Ascending aorta (tissue), 2 donors: ENCODE measurements at regions not wholly inside any gene's neighbourhood (a gene's known extent, or its start where the extent isn't known, plus 50 kb on each side); places are given as distances from the start of the nearest gene placed in this dataset.

Experiments used
- DNase-seq, 2 donors: peaks; one replicate each; pipeline ENCODE4 v3.0.0-alpha.2; 2019; ENCODE audit warnings: low spot score in 2 of 2
- H3K27ac ChIP-seq, 2 donors: fragments of 200-600 bp; sonication (generic); one replicate each; pipeline ENCODE4 v1.5.1; 2016 to 2017; ENCODE audit warnings: mild to moderate bottlenecking in 1 of 2
- H3K27me3 ChIP-seq: fragments of 200-600 bp; sonication (generic); one replicate; pipeline ENCODE4 v1.5.1; 2017
- H3K36me3 ChIP-seq, 2 donors: fragments of 200-600 bp; sonication (generic); one replicate each; pipeline ENCODE4 v1.5.1; 2016
- H3K4me1 ChIP-seq, 2 donors: fragments of 200-600 bp; sonication (generic); one replicate each; pipeline ENCODE4 v1.5.1; 2016 to 2017; ENCODE audit warnings: mild to moderate bottlenecking in 1 of 2
- H3K4me3 ChIP-seq, 2 donors: fragments of 200-600 bp; sonication (generic); one replicate each; pipeline ENCODE4 v1.5.1; 2016 to 2017; ENCODE audit warnings: mild to moderate bottlenecking in 1 of 2
- H3K9me3 ChIP-seq, 2 donors: fragments of 200-600 bp; sonication (generic); one replicate each; pipeline ENCODE4 v1.5.1; 2016
- CTCF ChIP-seq, 3 experiments: fragments of 200-600 bp in 2 of 3; fragments of 450-650 bp in 1 of 3; sonication (generic) in 2 of 3; IDR thresholded peaks; one replicate each; pipeline ENCODE4 v1.5.1; 2016 to 2019; ENCODE audit warnings: antibody characterized with exemption in 3 of 3, mild to moderate bottlenecking in 1 of 3, moderate library complexity in 1 of 3
- intact Hi-C: fragments of 100-400 bp; cut with DNase I; formaldehyde crosslinking; loops from one replicate; pipeline ENCODE4 v1.15.1; 2023

GRCh38 chr15:94792196-94792595 lies 560.8 kb downstream of the MCTP2 start:
- H3K36me3 ChIP-seq, result no peaks in the 10 kb centered on the region
- intact Hi-C loops, result no loop called here
- H3K4me3 ChIP-seq, result no peak overlapping the region
- H3K9me3 ChIP-seq, result peaks cover 0 to 1% of the 10 kb centered on the region in 2 donors
- H3K27me3 ChIP-seq, result no peaks in the 10 kb centered on the region
- no peak for TF ChIP-seq CTCF (IDR thresholded peaks at IDR 0.05)
- no peaks in the 10 kb centered on the region for H3K4me1 ChIP-seq
- no peak overlapping the region for H3K27ac ChIP-seq
- no peak for DNase-seq

GRCh38 chr15:94793207-94793606 lies 561.8 kb downstream of the MCTP2 start:
- intact Hi-C loops, result no loop called here

GRCh38 chr15:94793641-94794040 lies 562.3 kb downstream of the MCTP2 start:
- no peaks in the 10 kb centered on the region for H3K4me1 ChIP-seq
- no peaks in the 10 kb centered on the region for H3K36me3 ChIP-seq
- no peaks in the 10 kb centered on the region for H3K27me3 ChIP-seq
- H3K27ac ChIP-seq, result no peak overlapping the region
- intact Hi-C loops, result no loop called here
- H3K9me3 ChIP-seq, result peaks cover 0 to 14% of the 10 kb centered on the region in 2 donors
- DNase-seq, result no peak
- no peak overlapping the region for H3K4me3 ChIP-seq
- TF ChIP-seq CTCF (IDR thresholded peaks at IDR 0.05), result no peak

More at GRCh38 chr15:94793207-94793606, 561.8 kb downstream of the MCTP2 start:
- Histone ChIP-seq H3K4me1 (no peaks in the 10 kb centered on the region), H3K27me3 (no peaks in the 10 kb centered on the region), H3K9me3 (peaks cover 0 to 10% of the 10 kb centered on the region in 2 donors), H3K27ac (no peak overlapping the region), H3K4me3 (no peak overlapping the region), H3K36me3 (no peaks in the 10 kb centered on the region)
- TF ChIP-seq CTCF (IDR thresholded peaks at IDR 0.05), result no peak
- DNase-seq, result no peak

- peaks cover 0 to 19% of the 10 kb centered on the region in 2 donors for H3K9me3 ChIP-seq
- intact Hi-C loops, result no loop called here
- H3K27me3 ChIP-seq, result no peaks in the 10 kb centered on the region
- H3K27ac ChIP-seq, result no peak overlapping the region
- H3K36me3 ChIP-seq, result no peaks in the 10 kb centered on the region
- no peak overlapping the region for H3K4me3 ChIP-seq
- H3K4me1 ChIP-seq, result peaks cover 0 to 13% of the 10 kb centered on the region in 2 donors
- no peak for TF ChIP-seq CTCF (IDR thresholded peaks at IDR 0.05)
- DNase-seq, result no peak
Observed at GRCh38 chr15:94804613-94805012, 573.3 kb downstream of the MCTP2 start.

GRCh38 chr15:94815110-94815731 lies 583.9 kb downstream of the MCTP2 start:
- no peak for TF ChIP-seq CTCF (IDR thresholded peaks at IDR 0.05)
- H3K36me3 ChIP-seq, result no peaks in the 10 kb centered on the region
- H3K4me1 ChIP-seq, result no peaks in the 10 kb centered on the region
- intact Hi-C loops, result no loop called here
- no peak for DNase-seq
- no peaks in the 10 kb centered on the region for H3K9me3 ChIP-seq
- H3K4me3 ChIP-seq, result no peak overlapping the region
- no peaks in the 10 kb centered on the region for H3K27me3 ChIP-seq
- H3K27ac ChIP-seq, result no peak overlapping the region

- H3K4me3 ChIP-seq, result no peak overlapping the region
- intact Hi-C loops, result no loop called here
- TF ChIP-seq CTCF (IDR thresholded peaks at IDR 0.05), result no peak
Observed at GRCh38 chr15:94815914-94816313, 584.6 kb downstream of the MCTP2 start.

More at GRCh38 chr15:94815914-94816313, 584.6 kb downstream of the MCTP2 start:
- Histone ChIP-seq H3K4me1 (no peaks in the 10 kb centered on the region), H3K36me3 (no peaks in the 10 kb centered on the region), H3K9me3 (no peaks in the 10 kb centered on the region), H3K27ac (no peak overlapping the region), H3K27me3 (no peaks in the 10 kb centered on the region)
- DNase-seq, result no peak
